GM08714 (cell line): ENCODE measurements at regions not wholly inside any gene's neighbourhood (a gene's known extent, or its start where the extent isn't known, plus 50 kb on each side); places are given as distances from the start of the nearest gene placed in this dataset.

ENCODE experiments used
- H3K4me3 ChIP-seq: fragments of 200-500 bp; sonication (Bioruptor generic); 2 replicates; pipeline ENCODE4 v1.5.1; 2014; ENCODE audit warnings: mild to moderate bottlenecking, low read length, inconsistent platforms
- ZNF274 ChIP-seq: IDR thresholded peaks from 2 replicates; pipeline ENCODE4 v1.6.1; 2012; ENCODE audit warnings: mild to moderate bottlenecking, low read depth, low read length

DNA sequence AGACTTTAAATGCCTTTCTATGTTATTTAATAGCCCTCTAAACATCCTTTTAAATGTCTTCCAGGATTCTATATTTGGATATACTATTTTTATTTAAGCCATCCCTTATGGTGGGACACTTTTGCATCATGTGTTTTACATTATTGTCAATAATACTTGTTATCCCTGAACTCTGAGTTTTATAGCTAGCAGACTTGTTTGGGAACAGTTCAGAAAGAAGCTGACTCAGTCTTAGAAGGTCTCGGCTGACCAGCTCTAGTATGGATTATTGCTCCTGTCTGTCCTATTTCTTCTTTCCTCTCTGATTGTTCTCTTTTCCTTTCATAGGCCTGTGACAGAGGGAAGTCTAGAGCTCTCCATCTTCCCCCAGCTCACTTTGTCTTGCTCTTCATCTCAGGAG, 77.3 kb upstream of the CXCR4 start:
- TF ChIP-seq ZNF274: no peak
- no peak overlapping the region for H3K4me3 ChIP-seq

DNA sequence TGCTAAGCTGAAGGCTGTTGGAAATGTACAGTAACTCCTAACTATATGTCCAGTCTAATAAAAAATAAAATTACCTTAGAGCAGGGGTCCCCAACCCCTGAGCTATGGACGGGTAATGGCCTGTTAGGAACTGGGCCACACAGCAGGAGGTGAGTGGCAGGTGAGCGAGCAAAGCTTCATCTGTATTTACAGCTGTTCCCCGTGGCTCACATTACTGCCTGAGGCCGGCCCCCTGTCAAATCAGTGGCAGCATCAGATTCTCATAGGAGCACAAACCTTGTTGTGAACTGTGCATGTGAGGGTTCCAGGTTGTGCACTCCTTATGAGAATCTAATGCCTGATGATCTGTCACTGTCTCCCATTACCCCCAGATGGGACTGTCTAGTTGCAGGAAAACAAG, 73.1 kb upstream of the CXCR4 start:
- TF ChIP-seq ZNF274: no peak
- H3K4me3 ChIP-seq: no peak overlapping the region

DNA sequence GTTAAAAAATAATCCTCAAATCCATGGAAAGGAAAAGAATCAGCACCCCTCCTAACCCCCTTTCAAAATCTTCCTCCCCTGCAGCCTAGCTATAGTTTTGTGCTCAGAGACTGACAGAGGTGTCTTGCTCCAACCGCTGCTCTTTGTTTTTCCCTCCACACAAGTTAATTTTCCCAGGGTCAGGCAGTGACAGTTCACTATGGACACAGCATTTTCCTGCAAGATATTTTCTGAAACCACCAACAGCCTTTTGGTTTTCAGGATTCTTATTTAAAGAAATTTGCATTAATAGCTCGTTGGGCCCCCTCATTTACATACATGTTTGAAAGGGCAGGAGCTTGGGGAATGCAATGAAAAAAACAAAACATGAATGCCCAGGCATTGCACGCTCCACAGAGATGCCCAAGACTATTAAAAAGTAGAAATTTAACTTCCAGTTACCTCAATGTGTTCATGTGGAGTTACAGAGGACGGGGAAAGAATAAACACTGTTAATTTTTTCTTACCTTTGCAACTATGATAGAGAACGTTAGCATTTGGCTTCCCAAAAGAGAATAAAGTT, 71.4 kb upstream of the CXCR4 start:
- TF ChIP-seq ZNF274: no peak
- no peak overlapping the region for H3K4me3 ChIP-seq

DNA sequence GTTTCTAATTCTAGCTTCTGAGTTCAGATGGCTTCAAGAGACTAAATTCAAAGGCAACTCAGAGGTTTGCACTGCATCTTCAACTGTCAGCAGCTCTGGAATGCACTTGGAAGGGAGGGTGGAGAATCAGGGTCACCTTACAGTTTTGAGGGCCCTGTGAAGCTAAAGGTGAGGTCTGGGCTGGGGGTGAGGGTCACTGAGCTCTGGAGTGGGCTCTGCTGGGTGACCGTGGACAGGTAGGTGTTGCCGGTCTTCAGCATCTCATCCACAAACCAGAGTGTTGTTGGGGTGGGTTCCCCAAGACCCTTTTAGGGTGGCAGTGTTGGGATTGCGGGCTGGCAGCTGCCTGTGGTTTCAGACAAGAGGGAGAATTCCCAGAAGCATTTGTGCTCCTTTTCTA, 70.1 kb upstream of the CXCR4 start:
- TF ChIP-seq ZNF274: no peak
- H3K4me3 ChIP-seq: no peak overlapping the region

DNA sequence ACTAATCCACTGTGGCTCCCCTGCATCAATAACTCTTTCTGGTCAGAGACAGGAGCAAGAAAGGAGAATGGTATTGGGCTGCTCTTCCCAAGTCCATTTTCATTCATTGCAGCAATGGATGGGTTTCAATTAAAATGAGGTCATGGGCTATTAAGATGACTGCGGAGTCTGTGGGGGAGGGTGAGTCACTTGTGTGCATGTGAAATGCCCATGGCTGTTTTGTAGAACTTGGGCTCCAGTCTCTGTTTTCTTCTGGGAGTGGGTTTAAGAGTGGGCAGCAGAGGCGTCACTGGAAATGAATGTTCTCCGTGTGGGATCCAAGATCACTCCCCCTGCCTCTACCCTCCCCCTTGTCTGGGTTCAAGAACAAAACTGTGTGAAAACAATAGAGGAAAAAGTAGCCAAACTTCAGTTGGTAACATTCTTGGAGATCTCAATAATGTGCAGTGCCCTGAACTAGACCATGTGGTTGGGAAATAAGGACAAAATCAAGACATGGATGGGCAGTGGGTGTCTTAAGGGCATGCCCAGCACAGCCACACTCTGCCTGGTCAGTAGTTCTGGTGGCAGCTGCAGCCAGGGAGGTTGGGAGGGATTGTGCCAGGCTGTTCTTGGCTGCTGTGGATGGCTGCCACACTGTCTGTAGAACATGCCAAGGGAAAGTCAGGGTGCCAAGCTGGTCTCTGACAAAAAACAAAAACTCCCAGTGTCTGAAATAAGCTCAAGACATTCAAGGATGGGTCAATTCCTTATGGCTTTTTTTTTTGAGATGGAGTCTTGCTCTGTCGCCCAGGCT, 68.2 kb upstream of the CXCR4 start:
- no peak overlapping the region for H3K4me3 ChIP-seq
- TF ChIP-seq ZNF274: no peak

DNA sequence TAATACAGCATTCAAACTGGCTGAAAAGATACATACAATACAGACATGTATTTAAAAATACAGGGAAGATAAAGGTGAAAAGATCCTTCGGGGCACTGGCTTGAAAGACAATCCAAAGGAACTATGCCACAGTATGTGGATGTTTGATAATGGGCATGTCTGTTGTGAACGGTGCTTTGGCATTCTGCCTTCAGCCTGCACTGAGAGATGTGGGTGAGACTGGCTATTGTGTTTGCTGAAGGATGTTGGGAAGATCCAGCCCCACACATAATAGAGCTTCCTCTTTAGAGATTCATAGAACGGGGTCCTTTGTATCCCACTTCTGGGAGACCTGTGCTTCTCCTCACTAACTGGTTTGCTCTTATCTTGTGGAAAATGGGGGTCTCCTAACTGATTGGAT, 65.1 kb upstream of the CXCR4 start:
- H3K4me3 ChIP-seq: no peak overlapping the region
- TF ChIP-seq ZNF274: no peak

DNA sequence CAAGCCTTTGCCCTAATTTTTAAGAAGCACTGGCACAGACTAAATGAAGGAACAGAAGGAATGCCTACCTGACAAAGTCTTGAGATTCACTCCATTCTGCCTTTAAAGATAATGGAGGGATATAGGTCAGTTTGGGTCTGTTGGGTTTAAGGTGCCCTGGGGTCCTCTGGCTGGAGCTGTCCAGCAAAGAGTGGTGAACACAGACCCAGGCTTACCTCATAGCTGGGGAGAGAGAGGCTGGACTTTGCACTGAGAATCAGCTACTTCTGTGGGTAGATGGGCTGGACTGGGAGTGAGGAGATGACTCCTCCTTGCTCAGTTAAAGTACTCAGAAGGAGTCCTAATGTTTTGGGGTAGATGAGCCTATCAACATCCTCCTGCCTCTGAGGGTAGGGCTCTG, 64.4 kb upstream of the CXCR4 start:
- H3K4me3 ChIP-seq: no peak overlapping the region
- no peak for TF ChIP-seq ZNF274

DNA sequence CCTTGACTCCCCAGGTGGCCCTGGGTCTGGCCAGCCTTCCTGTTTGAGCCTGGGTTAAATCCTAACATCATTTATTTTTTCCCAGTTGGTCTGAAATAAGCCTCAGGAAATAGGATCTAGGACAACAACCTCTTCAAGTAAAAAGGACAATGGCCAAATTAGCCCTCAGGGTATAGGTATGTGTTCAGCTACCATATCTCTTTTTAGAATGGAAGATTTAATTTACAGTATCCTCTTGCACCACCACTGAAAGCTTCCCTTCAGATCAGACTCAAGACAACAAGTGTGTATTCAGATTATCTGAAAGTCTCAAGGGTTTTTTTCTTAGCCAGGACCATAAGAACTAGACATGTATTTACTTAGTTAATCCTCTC, 61.6 kb upstream of the CXCR4 start:
- no peak overlapping the region for H3K4me3 ChIP-seq
- no peak for TF ChIP-seq ZNF274

DNA sequence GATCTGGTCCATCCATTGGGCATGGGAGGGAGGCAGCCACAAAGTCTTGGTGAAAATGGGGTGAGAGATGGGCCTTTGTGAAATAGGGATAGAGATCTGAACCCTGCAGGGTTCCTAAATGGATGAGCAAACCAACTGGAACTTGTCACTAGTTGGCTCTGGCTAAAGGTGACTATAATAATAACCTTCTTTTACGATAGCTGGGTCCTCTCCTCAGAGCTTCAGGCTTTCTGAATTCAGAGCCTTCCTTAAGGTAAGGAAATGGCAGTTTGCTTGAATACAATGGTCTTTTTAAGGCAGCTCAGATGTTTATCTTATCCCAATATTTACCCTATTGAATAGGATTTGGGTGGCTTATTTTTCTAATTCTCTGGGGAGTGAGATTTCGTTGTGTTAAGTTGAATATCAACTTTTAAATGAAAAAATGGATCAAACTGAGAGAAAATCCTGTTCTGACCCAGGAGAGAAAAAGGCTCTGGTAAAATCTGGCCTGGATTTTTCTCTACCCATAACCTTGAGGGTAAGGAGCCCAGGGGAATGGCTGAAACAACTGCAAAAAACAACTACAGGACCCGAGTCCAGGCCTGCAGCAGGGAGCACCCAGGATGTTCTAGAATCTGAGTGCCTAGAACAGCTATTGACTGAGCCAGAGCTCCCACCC, 61.1 kb upstream of the CXCR4 start:
- no peak overlapping the region for H3K4me3 ChIP-seq
- no peak for TF ChIP-seq ZNF274

DNA sequence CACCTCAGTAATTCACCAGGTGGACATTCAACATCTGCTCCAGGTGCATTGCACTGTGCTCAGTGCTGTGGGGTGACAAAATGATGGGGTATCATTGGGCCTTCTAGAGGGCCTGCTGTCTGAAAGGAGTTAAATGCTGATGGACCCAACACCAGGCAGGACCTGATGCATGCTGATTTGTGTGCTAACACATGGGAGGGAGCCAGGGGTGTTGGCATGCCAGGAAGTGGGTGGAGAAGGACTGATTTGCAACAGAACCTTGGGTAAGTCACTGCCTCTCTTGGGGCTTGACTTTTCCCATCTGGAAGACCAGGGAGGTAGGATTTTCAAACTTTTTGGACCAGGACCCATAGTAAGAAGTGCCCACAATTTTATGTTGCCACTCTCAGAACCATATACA, 57.9 kb upstream of the CXCR4 start:
- no peak overlapping the region for H3K4me3 ChIP-seq
- TF ChIP-seq ZNF274: no peak

DNA sequence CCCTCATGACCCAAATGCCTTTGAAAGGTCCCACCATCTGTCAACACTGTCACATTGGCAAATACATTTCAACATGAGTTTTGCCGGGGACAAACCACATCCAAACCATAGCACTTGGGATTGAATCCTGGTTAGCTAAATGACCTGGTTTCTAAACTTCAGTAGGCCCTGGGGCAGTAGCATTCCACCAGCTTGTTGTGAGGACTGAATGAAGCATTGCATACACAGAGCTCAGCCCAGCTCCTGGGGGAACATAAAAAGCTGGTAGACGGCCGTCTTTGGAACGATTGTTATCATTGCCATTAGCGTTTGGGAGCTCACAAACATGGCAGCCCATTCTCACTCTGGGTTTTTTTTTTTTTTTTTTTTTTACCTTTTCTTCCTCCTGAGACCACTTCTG, 57.5 kb upstream of the CXCR4 start:
- H3K4me3 ChIP-seq: no peak overlapping the region
- no peak for TF ChIP-seq ZNF274

DNA sequence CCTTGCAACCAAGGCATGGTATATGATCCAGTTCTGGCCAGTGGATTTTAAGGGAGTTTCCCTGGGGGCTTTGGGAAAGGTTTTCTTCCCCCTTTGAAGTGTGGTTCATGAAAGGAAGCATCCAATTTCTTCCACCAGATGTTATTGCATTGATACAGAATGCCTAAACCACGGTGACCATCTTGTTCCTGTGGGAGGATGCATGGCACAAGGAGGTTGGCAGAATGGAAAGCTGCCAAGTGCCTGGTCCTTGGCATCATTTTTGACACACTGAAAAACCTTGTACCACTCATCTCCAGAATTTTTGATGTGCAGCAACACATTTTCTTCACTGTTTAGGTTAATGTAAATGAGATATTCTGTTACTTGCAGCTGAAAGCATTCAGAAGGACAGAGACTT, 55.2 kb upstream of the CXCR4 start:
- H3K4me3 ChIP-seq: no peak overlapping the region
- no peak for TF ChIP-seq ZNF274

DNA sequence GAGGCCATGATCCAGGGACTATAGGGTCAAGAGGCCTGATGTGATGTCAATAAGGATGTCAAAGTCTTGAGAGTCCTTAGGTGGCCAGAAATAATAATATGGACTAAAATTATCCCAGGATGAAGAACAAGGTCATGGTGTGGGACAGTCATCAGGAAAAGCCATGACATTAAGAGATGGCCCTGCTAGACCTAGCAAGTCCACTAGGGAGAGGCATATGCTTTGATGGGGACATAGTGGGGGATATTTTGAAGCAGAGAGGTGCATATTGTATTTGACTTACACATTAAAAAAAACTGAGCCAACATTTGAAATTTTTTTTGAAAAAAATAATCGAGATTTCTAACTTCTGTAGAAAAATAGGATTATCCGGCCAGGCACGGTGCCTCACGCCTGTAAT, 53.3 kb upstream of the CXCR4 start:
- no peak overlapping the region for H3K4me3 ChIP-seq
- no peak for TF ChIP-seq ZNF274

DNA sequence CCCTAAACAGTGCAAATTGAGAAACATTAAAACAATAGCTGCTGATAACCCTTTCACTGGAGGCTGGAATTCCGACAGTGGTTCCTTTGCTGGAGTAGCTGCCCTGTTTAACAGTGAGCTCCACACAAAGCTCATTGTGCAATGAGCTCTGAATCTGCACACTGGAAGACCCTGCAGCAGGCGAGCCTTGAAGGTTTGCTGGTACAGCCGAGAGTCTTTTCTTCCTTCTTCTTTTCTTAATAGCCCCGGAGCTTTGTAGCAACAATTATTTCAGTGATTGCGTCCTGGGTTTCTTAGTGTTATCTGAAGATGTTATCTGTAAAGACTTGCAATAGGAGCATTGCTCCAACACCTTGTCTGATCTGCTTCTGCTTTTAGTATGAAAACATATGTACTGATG, 50.8 kb upstream of the CXCR4 start:
- H3K4me3 ChIP-seq: no peak overlapping the region
- TF ChIP-seq ZNF274: no peak

DNA sequence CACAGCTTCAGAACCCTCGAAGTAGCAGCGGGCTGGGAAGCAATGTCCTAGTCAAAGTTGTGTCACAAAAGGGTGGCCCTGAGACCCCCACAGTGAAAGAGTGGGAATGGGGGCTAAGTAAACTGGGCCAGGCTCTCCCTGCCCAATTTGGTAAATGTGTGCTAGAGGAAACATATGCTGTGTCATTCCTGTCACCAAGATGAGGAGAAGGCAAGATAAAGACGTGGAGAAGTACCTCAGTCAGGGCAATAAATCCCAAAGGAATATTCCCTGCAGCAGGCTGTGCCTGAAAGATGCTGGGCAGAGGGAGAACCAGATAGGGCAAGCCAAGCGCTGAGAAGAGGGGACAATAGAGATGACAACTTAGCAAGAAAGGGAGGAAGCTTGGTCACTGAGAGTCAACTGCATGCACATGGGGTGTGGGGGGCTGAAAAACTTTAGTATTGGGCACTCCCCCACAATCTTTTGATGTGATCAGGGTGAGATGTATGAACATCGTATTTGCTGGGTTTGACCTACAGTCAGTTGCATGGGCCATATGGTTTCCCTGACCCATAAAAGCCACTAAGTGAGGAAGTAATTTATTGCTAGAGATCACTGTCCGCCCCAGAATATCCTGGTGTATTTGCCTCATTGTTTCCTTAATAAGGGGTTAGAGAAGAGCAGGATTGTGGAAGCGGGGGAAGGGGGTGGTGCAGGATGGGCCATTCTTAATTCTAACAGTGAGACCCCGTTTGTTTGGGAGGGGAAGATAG, 49.9 kb upstream of the CXCR4 start:
- H3K4me3 ChIP-seq: no peak overlapping the region
- TF ChIP-seq ZNF274: no peak
